HEK293 (cell line): ENCODE measurements at regions not wholly inside any gene's neighbourhood (a gene's known extent, or its start where the extent isn't known, plus 50 kb on each side); places are given as distances from the start of the nearest gene placed in this dataset.

Experiments used
- CTCF ChIA-PET: fragments of 350-600 bp; formaldehyde crosslinking; extraction: SDS; loops from one replicate; lab custom pipeline; 2021; ENCODE audit warnings: antibody characterized with exemption; lab: Yijun Ruan, JAX
- POLR2A ChIA-PET: fragments of 300-600 bp; formaldehyde crosslinking; extraction: SDS; loops from one replicate; lab custom pipeline; 2020; ENCODE audit warnings: antibody characterized with exemption, inconsistent platforms; lab: Yijun Ruan, JAX
- H3K27ac ChIP-seq: fragments of 200-500 bp; sonication (Bioruptor generic); 2 replicates; pipeline ENCODE4 v1.5.1; 2014; ENCODE audit warnings: low read depth, low read length, control low read depth, inconsistent platforms; ENCODE audit errors: extremely low read depth
- H3K36me3 ChIP-seq, 2 experiments: fragments of 200-500 bp in 1 of 2; sonication (Bioruptor generic) in 1 of 2; 1 replicate in 1 of 2; 2 replicates in 1 of 2; pipeline ENCODE4 v1.5.1; 2014 to 2017; ENCODE audit warnings: inconsistent platforms in 2 of 2, low read length in 2 of 2; ENCODE audit not compliant: control insufficient read depth in 2 of 2, insufficient read depth in 1 of 2
- H3K4me1 ChIP-seq: fragments of 200-500 bp; sonication (Bioruptor generic); 2 replicates; pipeline ENCODE4 v1.5.1; 2014; ENCODE audit warnings: mild to moderate bottlenecking, low read length, inconsistent platforms; ENCODE audit not compliant: control insufficient read depth, insufficient read depth
- H3K4me3 ChIP-seq: 2 replicates; pipeline ENCODE4 v1.5.1; 2011; ENCODE audit warnings: low read depth, mild to moderate bottlenecking, control low read depth, low read length, moderate library complexity
- H3K9me3 ChIP-seq: fragments of 200-500 bp; sonication (Bioruptor generic); 2 replicates; pipeline ENCODE4 v1.5.1; 2014; ENCODE audit warnings: low read depth, low read length, inconsistent platforms; ENCODE audit not compliant: control insufficient read depth, insufficient read depth
- EGR2 ChIP-seq: fragments of 450-650 bp; formaldehyde crosslinking; IDR thresholded peaks from 2 replicates; pipeline ENCODE4 v1.5.1; 2016; ENCODE audit warnings: low read depth, missing biosample characterization, missing genetic modification characterization
- GLI2 ChIP-seq: fragments of 450-650 bp; formaldehyde crosslinking; IDR thresholded peaks from 2 replicates; pipeline ENCODE4; 2017; ENCODE audit warnings: missing biosample characterization, missing genetic modification characterization, low read depth, borderline replicate concordance
- GLI4 ChIP-seq: fragments of 450-650 bp; formaldehyde crosslinking; IDR thresholded peaks from 2 replicates; pipeline ENCODE4 v1.5.1; 2016; ENCODE audit warnings: missing biosample characterization, missing genetic modification characterization
- GLIS1 ChIP-seq: fragments of 450-650 bp; formaldehyde crosslinking; IDR thresholded peaks from 2 replicates; pipeline ENCODE4 v1.5.1; 2016; ENCODE audit warnings: missing biosample characterization, missing genetic modification characterization
- HOXD13 ChIP-seq: sonication (generic); formaldehyde crosslinking; IDR thresholded peaks from 2 replicates; pipeline ENCODE4 v1.8.0; 2022; ENCODE audit warnings: missing genetic modification reagents, borderline replicate concordance
- SETDB1 ChIP-seq: IDR thresholded peaks from one replicate; pipeline ENCODE4 v1.6.1; 2017; ENCODE audit warnings: mild to moderate bottlenecking, low read length, moderate library complexity, mixed read lengths; ENCODE audit not compliant: insufficient read length
- SP2 ChIP-seq: fragments of 450-650 bp; formaldehyde crosslinking; IDR thresholded peaks from 2 replicates; pipeline ENCODE4 v1.5.1; 2016; ENCODE audit warnings: missing biosample characterization, missing genetic modification characterization
- ZBTB11 ChIP-seq: fragments of 450-650 bp; formaldehyde crosslinking; conservative IDR thresholded peaks from 2 replicates; pipeline ENCODE4 v1.5.1; 2016; ENCODE audit warnings: low read depth, missing biosample characterization, missing genetic modification characterization
- ZBTB20 ChIP-seq: fragments of 450-650 bp; formaldehyde crosslinking; IDR thresholded peaks from 2 replicates; pipeline ENCODE4 v1.5.1; 2016; ENCODE audit warnings: missing biosample characterization, missing genetic modification characterization
- ZFP37 ChIP-seq: fragments of 450-650 bp; formaldehyde crosslinking; IDR thresholded peaks from 2 replicates; pipeline ENCODE4 v1.5.1; 2016; ENCODE audit warnings: missing biosample characterization, missing genetic modification characterization
- ZNF146 ChIP-seq: fragments of 450-650 bp; formaldehyde crosslinking; IDR thresholded peaks from 2 replicates; pipeline ENCODE4 v1.5.1; 2016; ENCODE audit warnings: missing biosample characterization, missing genetic modification characterization
- ZNF157 ChIP-seq: fragments of 450-650 bp; formaldehyde crosslinking; IDR thresholded peaks from 2 replicates; pipeline ENCODE4 v1.5.1; 2016; ENCODE audit warnings: missing biosample characterization, missing genetic modification characterization
- ZNF169 ChIP-seq: fragments of 450-650 bp; formaldehyde crosslinking; IDR thresholded peaks from 2 replicates; pipeline ENCODE4 v1.5.1; 2016; ENCODE audit warnings: missing biosample characterization, missing genetic modification characterization
- ZNF2 ChIP-seq: fragments of 450-650 bp; formaldehyde crosslinking; IDR thresholded peaks from 2 replicates; pipeline ENCODE4 v1.5.1; 2016; ENCODE audit warnings: missing biosample characterization, missing genetic modification characterization
- ZNF23 ChIP-seq: fragments of 450-650 bp; formaldehyde crosslinking; IDR thresholded peaks from 2 replicates; pipeline ENCODE4 v1.5.1; 2016; ENCODE audit warnings: missing biosample characterization, missing genetic modification characterization, borderline replicate concordance
- ZNF26 ChIP-seq: fragments of 450-650 bp; formaldehyde crosslinking; IDR thresholded peaks from 2 replicates; pipeline ENCODE4 v1.5.1; 2016; ENCODE audit warnings: missing biosample characterization, missing genetic modification characterization
- ZNF266 ChIP-seq: fragments of 450-650 bp; formaldehyde crosslinking; IDR thresholded peaks from 2 replicates; pipeline ENCODE4 v1.5.1; 2016; ENCODE audit warnings: missing biosample characterization, missing genetic modification characterization, low read depth
- ZNF311 ChIP-seq: fragments of 450-650 bp; formaldehyde crosslinking; IDR thresholded peaks from 2 replicates; pipeline ENCODE4 v1.5.1; 2017; ENCODE audit warnings: missing biosample characterization, missing genetic modification characterization, borderline replicate concordance
- ZNF555 ChIP-seq: fragments of 450-650 bp; formaldehyde crosslinking; conservative IDR thresholded peaks from 2 replicates; pipeline ENCODE4 v1.5.1; 2017; ENCODE audit warnings: missing biosample characterization, mild to moderate bottlenecking, missing genetic modification characterization, inconsistent platforms
- ZNF596 ChIP-seq: fragments of 450-650 bp; IDR thresholded peaks from 2 replicates; pipeline ENCODE4 v1.5.0; 2018; ENCODE audit warnings: missing biosample characterization, mild to moderate bottlenecking, missing genetic modification characterization, moderate library complexity
- ZNF600 ChIP-seq: fragments of 450-650 bp; formaldehyde crosslinking; IDR thresholded peaks from 2 replicates; pipeline ENCODE4 v1.5.1; 2016; ENCODE audit warnings: missing biosample characterization, missing genetic modification characterization
- ZNF610 ChIP-seq: fragments of 450-650 bp; formaldehyde crosslinking; IDR thresholded peaks from 2 replicates; pipeline ENCODE4 v1.5.1; 2016; ENCODE audit warnings: missing biosample characterization, missing genetic modification characterization, borderline replicate concordance
- ZNF623 ChIP-seq: fragments of 450-650 bp; formaldehyde crosslinking; IDR thresholded peaks from 2 replicates; pipeline ENCODE4 v1.5.1; 2016; ENCODE audit warnings: missing biosample characterization, missing genetic modification characterization
- ZNF677 ChIP-seq: fragments of 450-650 bp; IDR thresholded peaks from 2 replicates; pipeline ENCODE4 v1.5.0; 2018; ENCODE audit warnings: missing biosample characterization, mild to moderate bottlenecking, missing genetic modification characterization, moderate library complexity
- ZNF768 ChIP-seq: fragments of 450-650 bp; formaldehyde crosslinking; IDR thresholded peaks from 2 replicates; pipeline ENCODE4 v1.5.1; 2018; ENCODE audit warnings: missing biosample characterization, mild to moderate bottlenecking, missing genetic modification characterization
- ZXDB ChIP-seq: fragments of 450-650 bp; formaldehyde crosslinking; IDR thresholded peaks from 2 replicates; pipeline ENCODE4 v1.5.1; 2016; ENCODE audit warnings: missing biosample characterization, missing genetic modification characterization
- TF ChIP-seq, protein P1 (sequence below): fragments of 450-650 bp; formaldehyde crosslinking; IDR thresholded peaks from 2 replicates; pipeline ENCODE4 v1.5.1; 2016; ENCODE audit warnings: missing biosample characterization, missing genetic modification characterization
- TF ChIP-seq, protein P2 (sequence below): fragments of 450-650 bp; formaldehyde crosslinking; IDR thresholded peaks from 2 replicates; pipeline ENCODE4 v1.5.1; 2016; ENCODE audit warnings: missing biosample characterization, missing genetic modification characterization
- TF ChIP-seq, protein P3 (sequence below): fragments of 450-650 bp; formaldehyde crosslinking; IDR thresholded peaks from 2 replicates; pipeline ENCODE4 v1.5.1; 2016; ENCODE audit warnings: missing biosample characterization, missing genetic modification characterization, low read depth

GRCh38 chr9:84609779-84610178 is 59.8 kb upstream of the NTRK2 start (continued):
- TF ChIP-seq ZBTB11 (tag by site-specific recombination), result no peak
- TF ChIP-seq HOXD13 (CRISPR knock-in tag), result no peak
- TF ChIP-seq EGR2 (tag by site-specific recombination), result no peak
- TF ChIP-seq, protein P1, sequence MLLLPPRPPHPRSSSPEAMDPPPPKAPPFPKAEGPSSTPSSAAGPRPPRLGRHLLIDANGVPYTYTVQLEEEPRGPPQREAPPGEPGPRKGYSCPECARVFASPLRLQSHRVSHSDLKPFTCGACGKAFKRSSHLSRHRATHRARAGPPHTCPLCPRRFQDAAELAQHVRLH (tag by site-specific recombination), result no peak
- no peak for TF ChIP-seq ZNF157 (tag by site-specific recombination)
- TF ChIP-seq SETDB1, result no peak
- no peak for TF ChIP-seq ZNF610 (tag by site-specific recombination)
- TF ChIP-seq GLI2, result no peak
- TF ChIP-seq ZNF311 (tag by site-specific recombination), result no peak
- TF ChIP-seq ZNF23, result no peak
- TF ChIP-seq ZNF677 (tag by site-specific recombination), result no peak
- no peak for TF ChIP-seq ZNF600 (tag by site-specific recombination)

- no peaks in the 10 kb centered on the region for H3K36me3 ChIP-seq
- H3K4me1 ChIP-seq, result no peaks in the 10 kb centered on the region
- no peaks in the 10 kb centered on the region for H3K9me3 ChIP-seq
- no peak overlapping the region for H3K27ac ChIP-seq
- H3K4me3 ChIP-seq, result no peak overlapping the region
- POLR2A ChIA-PET, result no interaction called here
- CTCF ChIA-PET, result no interaction called here
- TF ChIP-seq ZNF23 (no peak), SP2 (tag by site-specific recombination) (no peak), ZNF623 (tag by site-specific recombination) (no peak), ZFP37 (tag by site-specific recombination) (no peak), ZNF2 (tag by site-specific recombination) (no peak), ZXDB (tag by site-specific recombination) (no peak), GLIS1 (tag by site-specific recombination) (no peak), ZNF169 (no peak), GLI4 (no peak), ZNF596 (no peak), ZBTB20 (tag by site-specific recombination) (no peak), ZNF146 (tag by site-specific recombination) (no peak), ZNF768 (tag by site-specific recombination) (no peak), ZNF26 (tag by site-specific recombination) (no peak), ZNF266 (tag by site-specific recombination) (no peak), ZNF555 (tag by site-specific recombination) (no peak)
- TF ChIP-seq, protein P2, sequence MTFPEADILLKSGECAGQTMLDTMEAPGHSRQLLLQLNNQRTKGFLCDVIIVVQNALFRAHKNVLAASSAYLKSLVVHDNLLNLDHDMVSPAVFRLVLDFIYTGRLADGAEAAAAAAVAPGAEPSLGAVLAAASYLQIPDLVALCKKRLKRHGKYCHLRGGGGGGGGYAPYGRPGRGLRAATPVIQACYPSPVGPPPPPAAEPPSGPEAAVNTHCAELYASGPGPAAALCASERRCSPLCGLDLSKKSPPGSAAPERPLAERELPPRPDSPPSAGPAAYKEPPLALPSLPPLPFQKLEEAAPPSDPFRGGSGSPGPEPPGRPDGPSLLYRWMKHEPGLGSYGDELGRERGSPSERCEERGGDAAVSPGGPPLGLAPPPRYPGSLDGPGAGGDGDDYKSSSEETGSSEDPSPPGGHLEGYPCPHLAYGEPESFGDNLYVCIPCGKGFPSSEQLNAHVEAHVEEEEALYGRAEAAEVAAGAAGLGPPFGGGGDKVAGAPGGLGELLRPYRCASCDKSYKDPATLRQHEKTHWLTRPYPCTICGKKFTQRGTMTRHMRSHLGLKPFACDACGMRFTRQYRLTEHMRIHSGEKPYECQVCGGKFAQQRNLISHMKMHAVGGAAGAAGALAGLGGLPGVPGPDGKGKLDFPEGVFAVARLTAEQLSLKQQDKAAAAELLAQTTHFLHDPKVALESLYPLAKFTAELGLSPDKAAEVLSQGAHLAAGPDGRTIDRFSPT (tag by site-specific recombination), result no peak
- TF ChIP-seq, protein P3, sequence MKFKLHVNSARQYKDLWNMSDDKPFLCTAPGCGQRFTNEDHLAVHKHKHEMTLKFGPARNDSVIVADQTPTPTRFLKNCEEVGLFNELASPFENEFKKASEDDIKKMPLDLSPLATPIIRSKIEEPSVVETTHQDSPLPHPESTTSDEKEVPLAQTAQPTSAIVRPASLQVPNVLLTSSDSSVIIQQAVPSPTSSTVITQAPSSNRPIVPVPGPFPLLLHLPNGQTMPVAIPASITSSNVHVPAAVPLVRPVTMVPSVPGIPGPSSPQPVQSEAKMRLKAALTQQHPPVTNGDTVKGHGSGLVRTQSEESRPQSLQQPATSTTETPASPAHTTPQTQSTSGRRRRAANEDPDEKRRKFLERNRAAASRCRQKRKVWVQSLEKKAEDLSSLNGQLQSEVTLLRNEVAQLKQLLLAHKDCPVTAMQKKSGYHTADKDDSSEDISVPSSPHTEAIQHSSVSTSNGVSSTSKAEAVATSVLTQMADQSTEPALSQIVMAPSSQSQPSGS (tag by site-specific recombination), result no peak
Observed at GRCh38 chr9:84613431-84613830, 56.1 kb upstream of the NTRK2 start.
